WTC11 (cell line): ENCODE measurements at regions not wholly inside any gene's neighbourhood (a gene's known extent, or its start where the extent isn't known, plus 50 kb on each side); places are given as distances from the start of the nearest gene placed in this dataset.

Experiments
- ATF3 ChIP-seq: sonication (generic); formaldehyde crosslinking; conservative IDR thresholded peaks from 2 replicates; pipeline ENCODE4 v1.8.1; 2022; ENCODE audit warnings: mild to moderate bottlenecking, missing genetic modification reagents
- ESRRA ChIP-seq: sonication (generic); formaldehyde crosslinking; IDR thresholded peaks from 2 replicates; pipeline ENCODE4 v1.8.1; 2022; ENCODE audit warnings: mild to moderate bottlenecking, missing genetic modification reagents, borderline replicate concordance
- GABPB1 ChIP-seq: sonication (generic); formaldehyde crosslinking; IDR thresholded peaks from 2 replicates; pipeline ENCODE4 v1.8.1; 2023; ENCODE audit warnings: mild to moderate bottlenecking, missing genetic modification reagents
- GRHL2 ChIP-seq: fragments of 250-450 bp; sonication (Bioruptor Pico); IDR thresholded peaks from 2 replicates; pipeline ENCODE4 v1.8.0; 2022; ENCODE audit warnings: mild to moderate bottlenecking, moderate library complexity; ENCODE audit not compliant: insufficient replicate concordance, severe bottlenecking
- ZNF138 ChIP-seq: sonication (generic); formaldehyde crosslinking; conservative IDR thresholded peaks from 2 replicates; pipeline ENCODE4 v1.8.1; 2022; ENCODE audit warnings: mild to moderate bottlenecking, moderate library complexity, missing genetic modification reagents
- TF ChIP-seq, protein P1 (sequence below): fragments of 200-600 bp; IDR thresholded peaks from 2 replicates; pipeline ENCODE4 v1.8.0; 2022; ENCODE audit warnings: antibody characterized with exemption
- TF ChIP-seq, protein P2 (sequence below): sonication (generic); formaldehyde crosslinking; IDR thresholded peaks from 2 replicates; pipeline ENCODE4 v1.8.0; 2022; ENCODE audit warnings: mild to moderate bottlenecking, missing genetic modification reagents

- TF ChIP-seq, protein P1, sequence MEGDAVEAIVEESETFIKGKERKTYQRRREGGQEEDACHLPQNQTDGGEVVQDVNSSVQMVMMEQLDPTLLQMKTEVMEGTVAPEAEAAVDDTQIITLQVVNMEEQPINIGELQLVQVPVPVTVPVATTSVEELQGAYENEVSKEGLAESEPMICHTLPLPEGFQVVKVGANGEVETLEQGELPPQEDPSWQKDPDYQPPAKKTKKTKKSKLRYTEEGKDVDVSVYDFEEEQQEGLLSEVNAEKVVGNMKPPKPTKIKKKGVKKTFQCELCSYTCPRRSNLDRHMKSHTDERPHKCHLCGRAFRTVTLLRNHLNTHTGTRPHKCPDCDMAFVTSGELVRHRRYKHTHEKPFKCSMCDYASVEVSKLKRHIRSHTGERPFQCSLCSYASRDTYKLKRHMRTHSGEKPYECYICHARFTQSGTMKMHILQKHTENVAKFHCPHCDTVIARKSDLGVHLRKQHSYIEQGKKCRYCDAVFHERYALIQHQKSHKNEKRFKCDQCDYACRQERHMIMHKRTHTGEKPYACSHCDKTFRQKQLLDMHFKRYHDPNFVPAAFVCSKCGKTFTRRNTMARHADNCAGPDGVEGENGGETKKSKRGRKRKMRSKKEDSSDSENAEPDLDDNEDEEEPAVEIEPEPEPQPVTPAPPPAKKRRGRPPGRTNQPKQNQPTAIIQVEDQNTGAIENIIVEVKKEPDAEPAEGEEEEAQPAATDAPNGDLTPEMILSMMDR, result no peak
- TF ChIP-seq GRHL2 (CRISPR knock-in tag) (no peak), ATF3 (CRISPR knock-in tag) (no peak), ZNF138 (CRISPR knock-in tag) (no peak), ESRRA (CRISPR knock-in tag) (no peak), GABPB1 (CRISPR knock-in tag) (no peak)
- TF ChIP-seq, protein P2, sequence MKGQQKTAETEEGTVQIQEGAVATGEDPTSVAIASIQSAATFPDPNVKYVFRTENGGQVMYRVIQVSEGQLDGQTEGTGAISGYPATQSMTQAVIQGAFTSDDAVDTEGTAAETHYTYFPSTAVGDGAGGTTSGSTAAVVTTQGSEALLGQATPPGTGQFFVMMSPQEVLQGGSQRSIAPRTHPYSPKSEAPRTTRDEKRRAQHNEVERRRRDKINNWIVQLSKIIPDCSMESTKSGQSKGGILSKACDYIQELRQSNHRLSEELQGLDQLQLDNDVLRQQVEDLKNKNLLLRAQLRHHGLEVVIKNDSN (CRISPR knock-in tag), result no peak
Measured at GRCh38 chr7:106381252-106381651, 96.5 kb upstream of the NAMPT start.
